GM23338 (cell line): ENCODE measurements at regions not wholly inside any gene's neighbourhood (a gene's known extent, or its start where the extent isn't known, plus 50 kb on each side); places are given as distances from the start of the nearest gene placed in this dataset.

Experiments
- CTCF ChIP-seq, 2 experiments: fragments of 200-600 bp in 1 of 2; sonication (generic) in 1 of 2; conservative IDR thresholded peaks; 2 replicates each; pipeline versions ENCODE4 v1.5.1 to v1.6.1; 2016 to 2017; ENCODE audit warnings: antibody characterized with exemption in 2 of 2, low read depth in 2 of 2, mild to moderate bottlenecking in 2 of 2, moderate library complexity in 1 of 2
- ETS1 ChIP-seq: IDR thresholded peaks from 2 replicates; pipeline ENCODE4 v1.6.1; 2016; ENCODE audit warnings: antibody characterized with exemption
- EZH2 ChIP-seq: fragments of 200-600 bp; sonication (generic); IDR thresholded peaks from one replicate; pipeline ENCODE4 v1.8.0; 2017; ENCODE audit warnings: antibody characterized with exemption, mild to moderate bottlenecking, low read depth; ENCODE audit not compliant: unreplicated experiment
- EZH2phosphoT487 ChIP-seq: fragments of 200-600 bp; sonication (generic); IDR thresholded peaks from one replicate; pipeline ENCODE4 v1.8.1; 2018; ENCODE audit warnings: antibody characterized with exemption; ENCODE audit not compliant: unreplicated experiment
- POLR2AphosphoS5 ChIP-seq: IDR thresholded peaks from 2 replicates; pipeline ENCODE4 v1.6.1; 2016; ENCODE audit warnings: antibody characterized with exemption, low read depth
- REST ChIP-seq: IDR thresholded peaks from one replicate; pipeline ENCODE4 v1.6.1; 2018; ENCODE audit warnings: antibody characterized with exemption; ENCODE audit not compliant: unreplicated experiment
- ZNF114 ChIP-seq: fragments of 250-450 bp; sonication (Bioruptor Pico); IDR thresholded peaks from 2 replicates; pipeline ENCODE4 v1.5.0; 2020; ENCODE audit warnings: mild to moderate bottlenecking, moderate library complexity

GRCh38 chr1:199936441-199936840 is 91.1 kb upstream of the NR5A2 start:
- no peak for TF ChIP-seq CTCF (conservative IDR thresholded peaks at IDR 0.05; ENCODE audit: low read depth in 2 of 2)
- no peak for TF ChIP-seq ZNF114
- no peak for TF ChIP-seq EZH2phosphoT487
- TF ChIP-seq ETS1, result no peak
- no peak for TF ChIP-seq REST
- no peak for TF ChIP-seq EZH2
- TF ChIP-seq POLR2AphosphoS5, result no peak
